Endothelial cell of umbilical vein (primary cell): ENCODE measurements at regions not wholly inside any gene's neighbourhood (a gene's known extent, or its start where the extent isn't known, plus 50 kb on each side); places are given as distances from the start of the nearest gene placed in this dataset.

ENCODE experiments used
- BruUV-seq: library from RNA; stranded (reverse); fragments of 400-500 nt; replicated peaks from 2 replicates; lab custom pipeline; 2021; lab: Mats Ljungman, UMichigan
- CTCF ChIA-PET: fragments of 300-600, 350-600 bp; sonication (Branson Sonifier 250); formaldehyde crosslinking; loops from one replicate; lab custom pipeline; 2021; ENCODE audit warnings: antibody characterized with exemption, inconsistent platforms; lab: Charles Lee
- POLR2A ChIA-PET: fragments of 300-600, 350-600 bp; sonication (Branson Sonifier 250); formaldehyde crosslinking; loops from one replicate; lab custom pipeline; 2021; ENCODE audit warnings: antibody characterized with exemption, inconsistent platforms; lab: Charles Lee
- DNase-seq: peaks from one replicate; pipeline ENCODE4 v3.0.0-alpha.2; 2011; ENCODE audit warnings: low read depth, low spot score
- FAIRE-seq: peaks from 2 replicates; lab custom pipeline; 2011; peaks lifted over from hg19 to GRCh38; lab: Jason Lieb, UNC
- H2AFZ ChIP-seq: 2 replicates; pipeline ENCODE4 v1.6.0; 2012; ENCODE audit warnings: low read depth, low read length, control low read depth, inconsistent platforms
- H3K27ac ChIP-seq: 2 replicates; pipeline ENCODE4 v1.5.1; 2011; ENCODE audit warnings: low read depth, mild to moderate bottlenecking, control low read depth, low read length, moderate library complexity; ENCODE audit not compliant: insufficient read depth
- H3K27me3 ChIP-seq, 2 experiments: 2 replicates each; pipeline versions ENCODE4 v1.6.0 to v1.6.1; 2011; ENCODE audit warnings: low read length in 2 of 2, mixed read lengths in 1 of 2; ENCODE audit not compliant: control insufficient read depth in 2 of 2, insufficient read depth in 2 of 2
- H3K36me3 ChIP-seq, 2 experiments: 2 replicates in 1 of 2; 3 replicates in 1 of 2; pipeline ENCODE4 v1.5.1; 2011; ENCODE audit warnings: low read length in 2 of 2, mild to moderate bottlenecking in 1 of 2, moderate library complexity in 1 of 2; ENCODE audit not compliant: control insufficient read depth in 2 of 2, insufficient read depth in 2 of 2; ENCODE audit errors: extremely low read depth in 1 of 2
- H3K4me1 ChIP-seq: 3 replicates; pipeline ENCODE4 v1.5.1; 2011; ENCODE audit warnings: mild to moderate bottlenecking, low read length; ENCODE audit not compliant: control insufficient read depth, insufficient read depth; ENCODE audit errors: extremely low read depth
- H3K4me2 ChIP-seq: 2 replicates; pipeline ENCODE4 v1.6.1; 2011; ENCODE audit warnings: low read length, control low read depth, mixed read lengths; ENCODE audit not compliant: insufficient read depth
- H3K4me3 ChIP-seq, 3 experiments: fragments of 200-600 bp in 1 of 3; sonication (generic), shearing (Covaris generic) in 1 of 3; replicated peaks in 1 of 3; 2 replicates each; pipeline ENCODE4 v1.5.1; 2011 to 2016; ENCODE audit warnings: control low read depth in 3 of 3, low read length in 3 of 3, mild to moderate bottlenecking in 2 of 3, inconsistent platforms in 1 of 3, low read depth in 1 of 3, moderate library complexity in 1 of 3; ENCODE audit not compliant: insufficient read depth in 1 of 3
- H3K79me2 ChIP-seq: 2 replicates; pipeline ENCODE4 v1.6.0; 2012; ENCODE audit warnings: low read length, inconsistent platforms; ENCODE audit not compliant: control insufficient read depth, insufficient read depth
- H3K9ac ChIP-seq: replicated peaks from 2 replicates; pipeline ENCODE3; 2011; ENCODE audit warnings: low read length, control low read depth; ENCODE audit not compliant: insufficient read depth; ENCODE audit errors: extremely low read depth
- H3K9me1 ChIP-seq: replicated peaks from 3 replicates; pipeline ENCODE4 v1.6.0; 2011; ENCODE audit warnings: mild to moderate bottlenecking, low read length; ENCODE audit not compliant: control insufficient read depth, insufficient read depth; ENCODE audit errors: extremely low read depth
- H3K9me3 ChIP-seq: replicated peaks from 2 replicates; pipeline ENCODE4 v1.5.1; 2012; ENCODE audit warnings: low read length, inconsistent platforms; ENCODE audit not compliant: control insufficient read depth, insufficient read depth
- H4K20me1 ChIP-seq: replicated peaks from 2 replicates; pipeline ENCODE3; 2011; ENCODE audit warnings: mild to moderate bottlenecking, low read length; ENCODE audit not compliant: control insufficient read depth, insufficient read depth; ENCODE audit errors: extremely low read depth
- FOS ChIP-seq: IDR thresholded peaks from 2 replicates; pipeline ENCODE4 v1.6.1; 2011; ENCODE audit warnings: mild to moderate bottlenecking, low read length, moderate library complexity, borderline replicate concordance; ENCODE audit not compliant: insufficient read depth
- GATA2 ChIP-seq: IDR thresholded peaks from 2 replicates; pipeline ENCODE4 v1.7.0; 2011; ENCODE audit warnings: low read depth, mild to moderate bottlenecking, moderate library complexity, mixed read lengths, low read length; ENCODE audit not compliant: insufficient read length, insufficient read depth
- JUN ChIP-seq: IDR thresholded peaks from 2 replicates; pipeline ENCODE4 v1.6.1; 2011; ENCODE audit warnings: borderline replicate concordance, low read depth; ENCODE audit not compliant: insufficient read length, insufficient read depth
- MAX ChIP-seq: IDR thresholded peaks from 2 replicates; pipeline ENCODE4 v1.6.1; 2011; ENCODE audit not compliant: insufficient read depth, insufficient read length
- MYC ChIP-seq: IDR thresholded peaks from one replicate; pipeline ENCODE4 v1.6.1; 2011; ENCODE audit warnings: mild to moderate bottlenecking, low read depth, low read length
- POLR2A ChIP-seq: IDR thresholded peaks from 2 replicates; pipeline ENCODE4 v1.6.1; 2012; ENCODE audit warnings: low read depth, mild to moderate bottlenecking, control low read depth, low read length
- POLR2AphosphoS5 ChIP-seq: IDR thresholded peaks from 2 replicates; pipeline ENCODE4 v1.6.1; 2012; ENCODE audit warnings: low read depth, mild to moderate bottlenecking, control low read depth, low read length, moderate library complexity; ENCODE audit not compliant: insufficient read depth
- dilution Hi-C: fragments of 300-500 bp; cut with MboI; formaldehyde crosslinking; loops from one replicate; pipeline ENCODE4 v1.15.0; 2019; ENCODE audit warnings: low sequenced_read_pairs; ENCODE audit not compliant: extremely low pct_ligation_motif_present
- intact Hi-C: fragments of 100-400 bp; cut with micrococcal nuclease; formaldehyde crosslinking; loops from one replicate; pipeline ENCODE4 v1.10.0; 2022

- Histone ChIP-seq H3K9ac (no peak overlapping the region), H3K27me3 (no peaks in the 10 kb centered on the region), H3K9me1 (no peaks in the 10 kb centered on the region), H3K36me3 (no peaks in the 10 kb centered on the region), H3K4me1 (no peaks in the 10 kb centered on the region), H3K4me2 (no peak overlapping the region), H2AFZ (no peak overlapping the region), H3K27ac (no peak overlapping the region), H4K20me1 (no peaks in the 10 kb centered on the region), H3K79me2 (no peaks in the 10 kb centered on the region), H3K9me3 (peaks cover 3% of the 10 kb centered on the region), H3K4me3 (no peak overlapping the region)
- dilution Hi-C loops = no loop called here
- no peak for DNase-seq
- intact Hi-C loops = no loop called here
- CTCF ChIA-PET = no interaction called here
- TF ChIP-seq MYC = no peak
- TF ChIP-seq FOS = no peak
- TF ChIP-seq JUN = no peak
- TF ChIP-seq POLR2AphosphoS5 = no peak
- no peak for TF ChIP-seq MAX
- no peak for TF ChIP-seq POLR2A
- no peak for TF ChIP-seq GATA2
- POLR2A ChIA-PET = no interaction called here
- no peak for FAIRE-seq
- BruUV-seq = no TSS peak
Measured at GRCh38 chr2:21856708-21857107, 732.9 kb downstream of the TDRD15 start.

- Histone ChIP-seq H3K27ac (no peak overlapping the region), H3K4me3 (no peak overlapping the region), H3K36me3 (no peaks in the 10 kb centered on the region), H3K4me1 (no peaks in the 10 kb centered on the region), H3K9ac (no peak overlapping the region), H3K27me3 (no peaks in the 10 kb centered on the region), H3K79me2 (no peaks in the 10 kb centered on the region), H3K9me1 (no peaks in the 10 kb centered on the region), H4K20me1 (no peaks in the 10 kb centered on the region), H2AFZ (no peak overlapping the region), H3K4me2 (no peak overlapping the region), H3K9me3 (no peaks in the 10 kb centered on the region)
- DNase-seq (no peak), FAIRE-seq (no peak)
- ChIA-PET CTCF (no interaction called here), POLR2A (no interaction called here)
- intact Hi-C loops = no loop called here
- no peak for TF ChIP-seq POLR2AphosphoS5
- no peak for TF ChIP-seq GATA2
- TF ChIP-seq MYC = no peak
- TF ChIP-seq FOS = no peak
- dilution Hi-C loops = no loop called here
- no TSS peak for BruUV-seq
Measured at GRCh38 chr2:21860907-21861306, 737.1 kb downstream of the TDRD15 start.
